Stimulated activated CD8-positive, alpha-beta memory T cell treated with anti-CD3 and anti-CD28 coated beads, Interleukin-4, amount 100 ng/mL, for 48 hours (primary cell): ENCODE measurements at regions not wholly inside any gene's neighbourhood (a gene's known extent, or its start where the extent isn't known, plus 50 kb on each side); places are given as distances from the start of the nearest gene placed in this dataset.

ENCODE experiments used
- DNase-seq: peaks from one replicate; pipeline ENCODE4 v3.0.0-alpha.2; 2020

DNA sequence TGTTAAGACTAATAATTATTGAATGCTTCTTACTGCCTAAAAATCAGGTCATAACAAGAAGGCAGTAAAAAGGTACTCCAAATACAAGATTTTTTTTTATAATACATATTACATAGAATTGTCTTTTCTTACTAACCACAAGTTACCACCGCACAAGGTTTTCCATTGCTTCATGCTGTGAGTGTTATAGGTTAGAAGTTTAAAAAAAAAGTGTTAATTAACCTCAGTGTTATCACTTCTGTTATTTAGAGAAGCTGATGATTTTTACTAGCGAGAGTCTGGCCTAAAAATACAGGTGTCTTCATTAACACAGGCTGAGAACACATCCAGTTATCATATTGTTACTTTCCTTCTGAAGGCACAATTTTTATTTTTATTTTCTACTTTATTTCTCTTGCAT, 1281.9 kb upstream of the CELF2 start:
- no peak for DNase-seq

DNA sequence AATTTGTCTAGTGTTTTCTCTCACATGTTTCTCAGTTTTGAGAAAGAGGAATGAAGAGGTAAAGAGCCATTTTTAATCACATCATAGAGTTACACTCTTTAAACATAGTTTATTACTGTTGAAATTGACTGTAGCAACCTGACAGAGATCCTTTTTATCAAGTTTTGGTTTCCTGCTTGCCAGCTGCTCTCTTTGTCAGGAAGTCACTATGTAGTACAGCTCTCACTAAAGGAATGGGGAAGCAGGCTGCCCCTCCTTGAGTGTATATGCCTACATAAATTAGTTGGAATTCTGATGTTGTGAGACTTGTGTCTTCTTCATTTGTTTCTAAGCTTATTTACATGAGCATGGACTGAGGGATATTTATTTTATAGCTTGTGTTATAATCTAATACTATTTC, 1274.0 kb upstream of the CELF2 start:
- DNase-seq: no peak

DNA sequence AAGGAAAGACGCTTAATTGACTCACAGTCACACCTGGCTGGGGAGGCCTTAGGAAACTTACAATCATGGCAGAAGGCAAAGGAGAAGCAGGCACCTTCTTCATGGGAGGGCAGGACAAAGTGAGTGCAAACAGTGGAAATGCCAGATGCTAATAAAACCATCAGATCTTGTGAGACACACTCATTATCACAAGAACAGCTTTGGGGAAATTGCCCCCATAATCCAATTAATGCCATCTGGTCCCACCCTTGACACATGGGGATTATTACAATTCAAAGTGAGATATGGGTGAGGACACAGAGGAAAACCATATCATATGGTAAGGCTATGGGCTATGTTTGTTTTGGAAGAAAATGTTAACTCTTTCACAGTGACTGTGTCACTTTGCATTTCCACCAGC, 1272.5 kb upstream of the CELF2 start:
- DNase-seq: no peak

DNA sequence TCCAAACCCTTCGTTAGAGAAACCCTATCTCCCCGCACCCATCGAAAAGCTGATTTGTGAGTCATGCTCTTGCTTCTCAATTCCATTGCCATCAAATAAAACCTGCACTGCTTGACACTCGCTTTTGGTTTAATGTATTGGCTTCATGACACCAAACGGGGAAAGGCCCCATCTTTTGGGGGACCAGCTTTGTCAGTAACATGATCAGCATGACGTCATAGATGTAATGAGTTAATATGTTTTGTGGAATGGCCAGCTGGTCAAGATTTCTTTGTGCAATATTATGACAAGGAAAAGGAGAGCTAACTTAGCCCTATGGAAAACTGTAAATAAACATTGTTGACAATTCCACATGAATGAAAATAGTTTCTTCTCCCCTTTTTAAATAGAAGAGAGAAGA, 1260.5 kb upstream of the CELF2 start:
- no peak for DNase-seq

DNA sequence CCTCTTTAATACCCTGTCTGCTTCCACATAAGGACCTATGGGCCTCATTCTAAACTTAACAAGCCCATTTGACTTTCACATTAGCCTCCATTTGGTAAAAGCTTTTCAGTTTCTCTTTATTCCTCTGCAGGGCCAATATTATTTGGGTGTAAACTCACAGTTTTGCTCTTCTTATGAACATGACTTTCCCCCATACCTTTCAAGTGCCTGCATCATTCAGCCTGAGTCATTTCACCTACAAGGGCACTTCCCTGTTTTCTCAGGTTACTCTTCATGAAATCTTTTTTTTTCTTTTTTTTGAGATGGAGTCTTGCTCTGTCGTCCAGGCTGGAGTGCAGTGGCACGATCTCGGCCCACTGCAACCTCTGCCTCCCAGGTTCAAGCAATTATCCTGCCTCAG, 1258.1 kb upstream of the CELF2 start:
- DNase-seq: no peak

DNA sequence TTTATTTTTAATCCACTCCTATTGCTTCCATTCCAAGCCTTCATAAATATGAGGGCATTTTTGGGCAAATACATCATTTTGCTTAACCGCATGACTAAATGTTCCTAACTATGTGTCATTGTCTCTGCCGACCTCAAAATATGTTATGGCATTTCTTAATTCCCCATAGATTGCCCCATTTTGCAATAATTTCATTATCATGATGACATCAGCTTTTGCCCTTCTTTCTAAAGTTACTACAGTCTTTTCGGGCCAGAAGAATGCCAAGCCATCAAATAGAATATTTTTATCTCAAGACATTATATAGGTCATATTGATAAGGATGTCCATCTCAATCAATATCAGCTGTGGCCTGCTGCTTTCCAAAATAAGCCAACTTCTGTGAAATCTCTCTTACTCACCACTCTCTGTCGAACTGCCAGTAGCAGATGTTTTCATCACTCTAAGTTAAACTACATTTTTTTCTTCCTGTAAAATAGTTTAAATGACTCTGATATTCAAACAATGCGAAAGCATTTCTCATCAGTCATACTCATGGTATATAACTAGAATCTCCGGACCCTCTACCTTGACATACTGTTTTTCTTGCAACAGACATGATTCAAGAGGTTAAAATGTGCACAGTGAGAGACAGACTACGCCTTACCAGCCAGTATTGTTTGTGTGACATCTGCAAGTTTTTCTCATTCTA, 1254.6 kb upstream of the CELF2 start:
- DNase-seq: no peak

DNA sequence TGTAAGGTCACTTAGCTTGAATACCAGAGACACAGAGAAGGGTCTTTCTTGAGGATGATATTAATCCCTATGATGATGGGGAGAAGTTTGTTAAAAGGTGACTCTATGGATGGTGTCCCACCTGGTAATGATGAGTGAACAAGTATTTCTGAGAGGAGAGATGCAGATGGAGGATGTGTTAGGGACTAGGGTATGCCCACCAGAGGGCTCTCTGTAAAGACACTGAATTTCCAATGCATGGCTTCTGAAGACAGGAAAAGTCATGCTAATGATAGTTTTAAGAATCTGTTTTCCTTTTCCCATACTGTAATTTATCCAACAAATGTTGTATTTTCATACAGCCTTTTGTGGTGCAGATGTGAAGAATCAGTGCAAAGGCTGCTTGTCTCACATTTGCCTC, 1250.9 kb upstream of the CELF2 start:
- DNase-seq: no peak

DNA sequence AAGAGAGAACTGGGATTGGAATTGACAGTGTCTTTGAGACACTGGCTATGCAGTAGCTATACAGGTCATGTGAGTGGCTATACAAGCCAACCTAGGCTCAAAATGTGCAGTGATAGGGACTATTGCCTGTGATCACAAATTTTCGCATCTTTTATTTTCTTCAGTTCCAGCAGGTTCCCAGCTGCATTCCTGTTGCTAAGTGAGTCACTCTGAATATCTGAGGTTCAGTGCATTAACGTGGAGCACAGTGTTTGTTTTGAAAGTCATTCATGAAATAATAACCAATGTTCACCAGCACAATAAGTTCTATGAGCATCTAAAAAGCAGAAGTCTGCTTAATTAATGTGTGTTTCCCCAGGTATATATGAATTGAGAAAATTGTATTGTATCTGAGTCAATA, 1236.0 kb upstream of the CELF2 start:
- no peak for DNase-seq

DNA sequence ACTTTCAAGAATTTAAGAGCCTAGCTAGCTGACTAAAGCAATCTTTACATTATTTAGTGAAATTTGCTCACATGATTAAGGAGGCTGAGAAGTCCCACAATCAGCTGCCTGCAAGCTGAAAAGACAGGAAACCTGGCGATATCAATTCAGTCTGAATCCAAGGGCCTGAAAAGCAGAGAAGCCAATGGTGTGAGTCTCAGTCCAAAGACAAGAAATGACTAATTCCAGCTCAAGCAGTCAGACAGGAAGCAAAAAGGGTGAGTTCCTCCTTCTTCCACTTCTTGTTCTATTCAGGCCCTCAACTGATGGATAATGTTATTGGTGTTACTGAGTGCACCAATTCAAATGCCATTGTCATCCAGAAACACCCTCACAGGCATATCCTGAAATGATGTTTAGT, 1231.6 kb upstream of the CELF2 start:
- no peak for DNase-seq

DNA sequence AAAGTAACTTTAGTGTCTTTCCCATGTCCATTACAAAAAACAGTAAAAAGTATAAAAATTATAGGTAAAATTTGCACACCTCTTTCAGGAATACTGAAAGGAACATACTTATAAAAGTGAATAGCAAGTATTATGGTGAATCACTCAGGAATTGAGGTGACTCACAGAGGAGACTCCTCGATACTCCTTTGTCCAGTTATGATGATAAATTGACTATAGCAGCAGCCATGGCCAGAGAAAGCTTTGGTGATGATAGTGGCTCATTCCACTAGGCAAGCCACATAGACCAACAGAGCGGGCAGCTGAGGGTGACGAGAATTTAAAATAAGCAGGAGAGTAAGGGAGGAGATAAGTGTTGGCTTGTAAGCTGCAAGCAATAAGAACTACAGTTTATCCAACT, 1231.1 kb upstream of the CELF2 start:
- no peak for DNase-seq

DNA sequence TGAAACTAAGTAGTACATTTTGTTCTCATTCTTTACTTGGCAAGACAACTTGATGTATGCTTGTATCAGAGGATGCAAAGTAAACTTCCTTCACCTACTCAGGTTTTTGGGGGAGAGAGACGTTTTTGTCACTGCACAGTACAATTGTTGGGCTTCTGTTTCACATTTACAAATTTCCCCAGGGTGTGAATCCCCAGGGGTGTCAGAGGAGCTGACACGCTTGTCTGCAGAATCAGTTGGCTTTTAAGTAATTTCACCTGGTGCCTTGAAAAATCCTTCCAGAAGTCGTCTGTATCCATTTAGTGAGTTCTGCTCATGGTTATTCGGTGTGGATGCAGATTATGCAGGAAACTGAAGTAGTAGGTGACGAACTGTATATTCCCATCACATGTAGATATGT, 1227.7 kb upstream of the CELF2 start:
- no peak for DNase-seq

DNA sequence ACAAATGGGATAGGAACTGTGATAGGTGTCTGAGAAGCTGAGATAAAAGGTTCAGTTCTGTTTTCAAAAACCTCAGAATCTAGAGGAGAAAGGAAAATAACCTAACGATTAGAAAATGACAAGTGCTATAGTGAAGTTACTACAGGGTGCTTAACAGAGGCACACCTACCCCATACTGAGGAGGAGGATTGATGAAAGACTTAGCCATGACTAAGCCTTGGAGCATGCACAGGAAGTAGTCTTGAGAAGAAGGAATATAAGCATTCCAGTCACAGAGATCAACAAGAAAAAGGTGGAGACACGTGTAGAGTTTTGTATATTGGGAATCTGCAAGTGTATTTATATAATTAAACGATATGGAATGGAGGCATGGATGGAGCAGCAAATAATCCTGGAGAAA, 1225.5 kb upstream of the CELF2 start:
- DNase-seq: no peak

DNA sequence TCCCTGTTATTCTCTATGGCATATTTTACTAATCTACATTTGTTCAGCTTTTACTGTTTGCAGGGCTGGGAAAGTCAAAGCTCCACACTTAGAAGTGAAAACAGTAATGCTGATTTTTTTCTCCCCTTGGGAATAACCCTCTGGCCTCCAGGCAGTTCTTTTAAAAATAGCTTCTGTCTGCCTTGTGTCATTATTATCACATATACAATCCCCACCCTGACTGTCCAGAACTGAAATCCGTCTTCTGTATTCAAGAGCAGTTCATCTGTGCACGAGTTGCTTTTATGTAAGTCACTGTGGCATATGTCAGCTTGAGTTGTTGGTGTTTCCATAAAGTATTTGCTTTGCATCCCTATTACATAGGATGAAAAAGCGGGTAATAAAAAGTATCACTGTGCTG, 1221.1 kb upstream of the CELF2 start:
- no peak for DNase-seq

DNA sequence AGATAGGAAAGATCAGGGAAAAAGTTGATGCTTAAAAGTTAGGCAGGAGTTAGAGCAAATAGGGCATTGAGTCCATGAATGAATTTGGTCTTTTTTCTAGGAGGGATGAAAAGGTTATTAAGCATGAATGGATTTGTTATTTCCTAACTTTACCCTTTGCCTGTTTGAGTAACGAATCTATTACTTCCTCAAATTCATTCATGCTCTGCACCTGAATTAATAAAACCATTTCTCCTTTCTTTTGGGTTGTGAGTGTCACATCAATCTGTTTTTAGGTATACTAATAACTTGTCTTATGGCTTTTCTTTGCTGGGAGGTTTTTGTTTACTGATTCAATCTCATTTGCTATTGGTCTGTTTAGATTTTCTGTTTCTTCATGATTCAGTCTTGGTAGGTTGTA, 1217.7 kb upstream of the CELF2 start:
- DNase-seq: no peak

DNA sequence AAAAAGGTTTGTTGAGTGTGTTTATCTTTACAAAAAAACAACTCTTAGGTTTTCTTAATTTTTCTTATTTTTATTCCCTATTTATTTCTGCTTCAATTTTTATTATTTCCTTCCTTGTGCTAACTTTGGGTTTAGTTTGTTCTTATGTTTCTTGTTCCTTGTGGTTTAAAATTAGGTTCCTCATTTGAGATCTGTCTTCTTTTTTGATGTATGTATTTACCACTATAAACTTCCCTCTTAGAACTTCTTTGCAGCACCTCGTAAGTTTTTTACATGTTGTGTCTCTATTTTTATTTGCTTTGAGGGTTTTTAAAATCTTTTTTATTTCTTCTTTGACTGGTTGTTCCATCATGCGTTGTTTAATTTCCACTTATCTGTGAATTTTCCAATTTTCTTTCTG, 1217.1 kb upstream of the CELF2 start:
- DNase-seq: no peak

DNA sequence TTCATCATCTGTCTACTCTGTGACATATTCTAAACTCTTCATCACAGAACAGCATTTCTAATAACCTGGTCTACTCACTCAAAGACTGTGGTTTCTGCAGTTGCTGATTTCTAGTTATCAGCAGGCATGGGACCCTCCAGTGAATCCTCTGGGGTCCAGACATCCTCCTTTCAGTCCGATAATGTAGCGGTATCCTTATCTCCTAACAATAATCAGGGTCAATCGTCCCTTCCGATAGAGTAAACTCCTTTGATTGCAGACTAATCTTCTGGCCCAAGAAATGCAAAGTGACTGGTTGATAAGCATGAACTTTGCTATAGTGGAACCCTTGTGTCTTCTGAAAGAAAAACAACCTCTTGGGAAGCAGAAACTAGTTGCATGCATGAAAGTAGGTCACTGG, 1209.8 kb upstream of the CELF2 start:
- no peak for DNase-seq

DNA sequence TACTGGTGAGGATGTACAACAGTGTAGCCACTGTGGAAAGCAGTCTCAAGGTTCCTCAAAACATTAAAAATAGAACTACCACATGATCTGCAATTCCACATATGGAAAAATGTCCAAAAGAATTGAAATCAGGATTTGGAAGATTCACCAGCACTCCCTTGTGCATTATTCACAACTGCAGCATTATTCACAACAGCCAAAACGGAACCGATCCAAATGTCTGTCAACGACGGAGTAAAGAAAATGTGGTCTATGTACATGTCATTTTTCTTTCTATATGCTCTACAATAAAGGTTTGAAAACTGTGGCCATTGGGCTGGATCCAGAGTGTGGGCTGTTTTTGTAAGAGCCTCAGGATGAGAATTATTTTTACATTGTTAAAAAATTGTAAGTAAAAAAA, 1206.1 kb upstream of the CELF2 start:
- no peak for DNase-seq

DNA sequence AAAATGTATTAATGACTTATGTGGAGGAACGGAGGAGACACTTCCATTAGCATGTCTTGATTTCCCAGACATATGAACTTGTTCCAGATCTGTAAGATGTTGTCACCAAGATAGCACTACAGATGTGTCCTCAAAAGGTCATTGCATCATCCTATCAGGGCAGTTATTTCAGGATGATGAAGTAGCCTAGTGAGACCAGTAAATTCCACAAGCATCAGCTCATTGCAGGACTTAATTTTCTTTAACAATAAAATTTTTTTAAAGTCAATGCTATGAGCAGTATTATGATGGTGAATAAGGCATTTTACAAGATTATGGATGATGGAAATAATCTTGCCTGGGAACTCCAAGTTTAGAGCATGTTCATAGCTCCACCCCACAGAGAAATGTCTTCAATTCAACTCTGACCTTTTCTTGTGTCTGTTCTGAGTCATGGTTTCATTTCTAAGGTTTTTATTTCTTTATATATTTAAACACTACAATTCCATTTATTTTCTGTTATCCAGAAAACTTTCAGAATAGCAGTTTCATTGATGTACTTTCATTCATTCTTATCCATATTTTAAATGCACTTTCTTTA, 1203.3 kb upstream of the CELF2 start:
- DNase-seq: no peak

DNA sequence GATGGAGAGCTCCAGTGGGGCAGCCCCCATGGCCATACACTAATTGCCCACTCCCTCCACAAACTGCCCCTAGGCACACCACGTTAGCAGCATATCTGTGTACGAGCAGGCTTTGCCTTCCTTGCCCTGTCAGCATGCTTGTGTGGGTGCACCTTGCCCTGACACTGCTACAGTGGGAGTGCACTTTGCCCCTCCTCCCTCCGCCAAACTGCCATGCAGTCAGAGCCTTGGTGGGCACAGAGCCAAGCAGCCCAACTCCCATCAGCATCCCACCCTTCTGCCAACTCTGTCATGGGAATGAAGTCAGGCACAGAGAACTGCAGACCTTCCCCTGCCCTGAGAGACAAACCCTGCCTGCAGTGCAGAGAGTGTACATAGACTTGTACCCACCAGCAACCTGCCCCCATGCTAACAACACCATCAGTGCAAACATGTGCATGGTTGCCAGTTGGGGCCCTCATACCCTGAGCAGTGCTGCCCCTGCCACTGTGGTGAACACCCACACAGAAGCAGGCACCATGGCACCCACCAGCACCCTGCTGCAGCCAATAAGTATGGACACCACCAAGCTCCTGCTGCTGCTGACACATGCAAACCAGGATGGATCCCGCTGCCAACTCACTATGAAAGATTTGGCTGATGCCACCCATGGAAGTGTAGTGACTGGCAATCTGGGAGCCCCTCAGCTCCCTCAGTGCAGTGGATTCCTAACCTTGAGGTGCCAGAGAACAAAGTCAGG, 1197.7 kb upstream of the CELF2 start:
- no peak for DNase-seq

DNA sequence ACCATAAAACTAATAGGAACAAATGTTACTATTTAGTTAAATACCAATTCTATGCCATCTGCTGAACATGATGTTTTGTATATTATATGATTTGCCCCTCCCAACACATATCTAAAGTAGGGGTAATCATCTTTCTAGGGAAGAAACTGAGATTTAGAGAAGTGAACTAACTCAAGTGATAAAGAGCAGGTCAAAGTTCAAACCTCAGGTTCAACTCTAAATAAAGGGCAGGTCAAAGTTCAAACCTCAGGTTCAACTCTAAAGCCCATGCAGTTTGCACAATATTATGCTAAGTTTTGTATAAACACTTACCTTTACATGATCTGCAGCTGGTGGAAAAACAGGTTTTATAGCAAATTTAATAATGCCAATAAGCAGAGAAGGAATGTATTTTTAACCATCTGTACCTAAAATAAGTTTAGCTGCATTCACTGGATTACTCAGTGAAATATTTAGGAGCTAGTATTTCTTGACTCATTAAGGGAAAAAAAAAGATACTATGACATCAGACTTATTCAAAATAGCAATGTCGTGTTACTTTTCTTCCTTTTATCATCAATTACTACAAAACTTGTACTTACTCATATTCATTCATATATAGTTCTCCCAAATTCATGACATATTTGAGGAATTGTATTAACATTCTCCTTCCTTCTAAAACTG, 1194.3 kb upstream of the CELF2 start:
- no peak for DNase-seq

DNA sequence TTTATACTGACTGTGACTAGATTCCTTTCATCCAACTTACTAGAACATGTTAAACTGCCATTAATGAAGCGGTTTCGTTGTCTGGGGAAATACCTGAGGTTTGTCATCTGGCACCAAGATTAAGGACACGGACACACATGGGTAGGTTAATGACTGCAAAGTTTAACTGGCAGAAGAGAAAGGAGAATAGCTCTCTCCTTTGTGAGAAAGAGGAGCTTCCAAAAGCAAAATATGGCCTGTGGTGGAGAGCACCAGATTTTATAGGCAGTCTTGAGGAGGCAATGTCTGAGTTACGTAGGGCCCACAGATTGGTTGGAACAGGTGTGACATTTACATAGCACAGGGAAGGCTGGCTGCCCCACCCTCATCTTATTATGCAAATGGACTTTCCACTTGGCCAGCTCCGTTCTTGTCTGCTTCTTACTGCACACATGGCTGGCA, 1193.0 kb upstream of the CELF2 start:
- DNase-seq: no peak

DNA sequence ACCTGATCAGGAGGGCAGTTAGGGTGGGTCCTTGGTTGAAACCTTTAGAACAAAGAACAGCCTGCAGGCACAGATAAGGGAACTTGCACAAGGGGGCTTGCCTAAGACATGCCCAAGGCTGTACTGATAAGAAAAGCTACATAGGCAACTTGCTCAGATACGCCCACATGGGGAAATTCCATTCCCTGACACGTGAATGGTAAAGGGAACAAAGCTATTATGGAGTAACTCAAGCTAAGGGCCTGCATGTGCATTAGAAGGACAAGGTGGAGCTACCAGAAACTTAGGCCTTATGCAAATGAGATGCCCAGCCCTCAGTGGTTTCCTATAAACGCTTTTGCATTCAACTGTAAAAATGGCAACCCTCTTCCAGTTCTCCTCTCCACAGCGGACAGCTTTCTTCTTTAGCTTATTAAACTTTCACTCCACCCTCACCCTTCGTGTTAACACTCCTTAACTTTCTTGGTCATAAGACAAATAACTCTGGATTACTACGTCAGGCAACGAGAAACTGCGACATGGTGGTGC, 1192.1 kb upstream of the CELF2 start:
- no peak for DNase-seq

DNA sequence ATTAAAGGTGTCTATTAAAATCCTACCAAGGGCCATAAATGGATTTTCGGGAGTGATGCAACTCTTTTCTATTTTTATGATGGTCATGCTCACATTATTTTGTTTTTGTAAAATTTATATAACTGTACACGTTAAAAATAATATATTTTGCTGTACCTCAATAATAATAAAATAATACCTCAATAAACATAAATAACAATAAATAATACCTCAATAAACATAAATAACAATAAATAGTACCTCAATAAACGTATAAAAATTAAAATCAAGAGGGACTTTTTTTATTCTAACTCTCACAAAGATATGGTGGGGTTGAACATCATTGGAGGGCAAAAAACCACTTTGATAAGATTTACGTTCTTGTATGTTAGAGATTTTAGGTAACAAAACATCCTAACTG, 1189.6 kb upstream of the CELF2 start:
- DNase-seq: no peak

DNA sequence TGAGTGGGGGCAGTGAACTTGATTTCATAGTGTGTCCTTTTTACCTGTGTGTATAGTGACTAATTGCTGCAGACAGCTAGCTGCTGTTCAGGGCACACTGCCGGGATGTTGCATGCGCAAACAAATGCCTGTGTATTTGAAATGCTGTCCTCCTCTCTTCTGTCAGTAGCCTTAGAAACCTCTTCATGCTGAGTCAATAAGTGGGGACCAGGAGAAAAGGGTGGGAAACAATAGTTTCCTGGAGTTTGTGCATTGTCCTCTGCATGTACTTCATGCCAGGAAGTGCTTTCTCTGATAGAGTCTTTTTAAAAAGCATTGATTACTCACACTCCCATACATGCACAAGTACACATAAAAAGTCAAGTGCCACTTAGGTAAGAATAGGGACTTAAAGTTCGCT, 1183.7 kb upstream of the CELF2 start:
- no peak for DNase-seq
